Type B pancreatic cell (in vitro differentiated cells): ENCODE measurements at regions not wholly inside any gene's neighbourhood (a gene's known extent, or its start where the extent isn't known, plus 50 kb on each side); places are given as distances from the start of the nearest gene placed in this dataset.

Experiments
- DNase-seq: peaks from one replicate; pipeline ENCODE4 v3.0.0; 2021; ENCODE audit warnings: mixed read lengths; ENCODE audit not compliant: unreplicated experiment; ENCODE audit errors: extremely low spot score
- H3K27ac Mint-ChIP-seq: 2 replicates; pipeline ENCODE4 v1.8.0; 2021; ENCODE audit warnings: mild to moderate bottlenecking, mixed read lengths
- H3K27me3 Mint-ChIP-seq: 2 replicates; pipeline ENCODE4 v1.8.0; 2021; ENCODE audit warnings: mixed read lengths
- H3K36me3 Mint-ChIP-seq: 2 replicates; pipeline ENCODE4 v1.8.0; 2021; ENCODE audit warnings: mixed read lengths
- H3K4me1 Mint-ChIP-seq: one replicate; pipeline ENCODE4 v1.8.0; 2021; ENCODE audit warnings: mixed read lengths; ENCODE audit not compliant: unreplicated experiment
- H3K4me3 Mint-ChIP-seq: 2 replicates; pipeline ENCODE4 v1.8.0; 2021; ENCODE audit warnings: mild to moderate bottlenecking, mixed read lengths
- H3K9me3 Mint-ChIP-seq: 2 replicates; pipeline ENCODE4 v1.8.0; 2021; ENCODE audit warnings: mixed read lengths
- CTCF ChIP-seq: fragments of 200-600 bp; sonication (generic); conservative IDR thresholded peaks from 2 replicates; pipeline ENCODE4 v1.5.0; 2021; ENCODE audit warnings: antibody characterized with exemption, mild to moderate bottlenecking

GRCh38 chr5:2019716-2020115 is 137.0 kb upstream of the IRX4 start:
- Mint-ChIP-seq H3K4me1 (no peaks in the 10 kb centered on the region), H3K27me3 (peaks cover 16% of the 10 kb centered on the region), H3K9me3 (no peaks in the 10 kb centered on the region), H3K27ac (no peak overlapping the region), H3K4me3 (no peak overlapping the region), H3K36me3 (no peaks in the 10 kb centered on the region)
- no peak for TF ChIP-seq CTCF
- DNase-seq = no peak

- H3K27ac Mint-ChIP-seq = no peak overlapping the region
These were observed 135.6 kb upstream of the IRX4 start for GRCh38 chr5:2018390-2018724.

GRCh38 chr5:2017540-2018389 is 135.0 kb upstream of the IRX4 start:
- no peak for DNase-seq
- no peak overlapping the region for H3K27ac Mint-ChIP-seq
- H3K27me3 Mint-ChIP-seq = peaks cover 17% of the 10 kb centered on the region
- TF ChIP-seq CTCF = peak; percentile 73
- no peaks in the 10 kb centered on the region for H3K36me3 Mint-ChIP-seq
- no peak overlapping the region for H3K4me3 Mint-ChIP-seq
- H3K9me3 Mint-ChIP-seq = no peaks in the 10 kb centered on the region
- H3K4me1 Mint-ChIP-seq = peaks cover 6% of the 10 kb centered on the region

More at GRCh38 chr5:2018390-2018724, 135.6 kb upstream of the IRX4 start:
- Mint-ChIP-seq H3K9me3 (no peaks in the 10 kb centered on the region), H3K27me3 (peaks cover 21% of the 10 kb centered on the region), H3K4me3 (no peak overlapping the region), H3K4me1 (peaks cover 6% of the 10 kb centered on the region), H3K36me3 (no peaks in the 10 kb centered on the region)
- no peak for DNase-seq
- TF ChIP-seq CTCF = no peak

DNA sequence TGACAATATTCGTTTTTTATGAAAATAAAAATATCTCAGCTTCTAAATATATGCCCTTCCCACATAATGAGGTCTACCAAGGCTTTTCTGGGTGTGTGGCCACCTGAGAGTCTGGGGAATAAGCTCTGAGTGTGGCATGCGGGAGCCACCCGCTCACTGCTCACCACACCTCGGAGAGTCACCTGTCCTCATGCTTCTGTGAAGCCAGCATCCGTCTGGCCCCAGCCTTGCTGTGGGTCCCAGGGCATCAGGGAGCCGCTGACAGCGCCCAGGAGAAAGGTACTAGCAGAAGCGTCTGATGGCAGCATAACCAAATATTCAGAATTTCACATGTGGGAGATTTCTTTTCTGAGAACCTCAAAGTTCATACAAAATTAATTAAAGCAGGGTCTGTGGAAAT is 133.2 kb upstream of the IRX4 start:
- H3K27me3 Mint-ChIP-seq = peaks cover 14% of the 10 kb centered on the region
- no peaks in the 10 kb centered on the region for H3K9me3 Mint-ChIP-seq

DNA sequence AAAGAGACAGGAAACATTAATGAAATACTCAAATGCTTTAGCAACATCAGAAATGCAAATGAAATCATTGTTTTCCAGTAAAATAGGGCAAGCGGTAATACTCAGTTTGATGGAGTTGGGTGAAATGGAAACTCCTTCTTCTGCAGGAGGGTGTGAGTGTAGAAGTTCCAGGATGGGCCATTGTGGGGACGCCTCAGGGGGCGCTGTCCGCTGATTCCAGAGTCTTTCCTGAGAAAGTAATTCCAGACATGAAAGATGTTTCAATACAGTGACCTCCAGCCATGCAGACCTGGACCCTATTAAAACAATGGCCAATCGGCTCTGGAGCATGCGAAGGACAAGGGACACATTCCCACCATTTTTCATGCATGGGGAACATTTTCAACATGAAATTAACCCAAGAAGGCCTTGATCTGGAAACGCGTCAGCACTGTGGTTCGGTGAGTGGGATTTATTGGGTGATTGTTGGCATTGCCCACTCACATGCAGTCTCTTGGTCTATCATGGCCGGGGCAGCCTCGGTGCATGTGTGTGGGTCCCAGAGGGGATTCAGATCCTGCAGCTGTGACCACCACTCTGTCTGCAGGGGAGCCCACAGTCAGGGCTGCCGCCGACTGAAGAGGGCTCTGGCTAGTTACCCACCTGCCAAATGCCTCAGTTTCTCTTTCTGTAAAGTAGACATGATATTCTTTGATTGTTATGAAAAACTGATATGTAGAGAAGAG is 132.6 kb upstream of the IRX4 start:
- DNase-seq = no peak
- Mint-ChIP-seq H3K4me3 (no peak overlapping the region), H3K27me3 (peaks cover 17% of the 10 kb centered on the region), H3K4me1 (peaks cover 11% of the 10 kb centered on the region), H3K27ac (no peak overlapping the region), H3K36me3 (no peaks in the 10 kb centered on the region), H3K9me3 (no peaks in the 10 kb centered on the region)
- peak; percentile 59 for TF ChIP-seq CTCF

More for the DNA sequence above, 133.2 kb upstream of the IRX4 start:
- no peak overlapping the region for H3K27ac Mint-ChIP-seq
- no peak for TF ChIP-seq CTCF
- no peak overlapping the region for H3K4me3 Mint-ChIP-seq
- no peaks in the 10 kb centered on the region for H3K36me3 Mint-ChIP-seq
- no peak for DNase-seq
- H3K4me1 Mint-ChIP-seq = peaks cover 11% of the 10 kb centered on the region
